MM.1S (cell line): ENCODE measurements at regions not wholly inside any gene's neighbourhood (a gene's known extent, or its start where the extent isn't known, plus 50 kb on each side); places are given as distances from the start of the nearest gene placed in this dataset.
A peak's percentile ranks its signal among the peaks of the same experiment; 100 is the strongest.

ENCODE experiments used
- DNase-seq: peaks from one replicate; pipeline ENCODE4 v3.0.0-alpha.2; 2015
- H2AFZ ChIP-seq: fragments of 300-600 bp; sonication (generic); 2 replicates; pipeline ENCODE4 v1.6.0; 2016; ENCODE audit warnings: antibody characterized with exemption, low read length
- H3F3A ChIP-seq: fragments of 300-600 bp; sonication (generic); 2 replicates; pipeline ENCODE4 v1.6.1; 2016; ENCODE audit warnings: mild to moderate bottlenecking, antibody characterized with exemption, low read length, moderate library complexity, mixed read lengths; ENCODE audit not compliant: insufficient read depth
- H3K27ac ChIP-seq: fragments of 300-600 bp; sonication (generic); 2 replicates; pipeline ENCODE4 v1.5.1; 2016; ENCODE audit warnings: mild to moderate bottlenecking, low read length
- H3K27me3 ChIP-seq: fragments of 300-600 bp; sonication (generic); replicated peaks from 2 replicates; pipeline ENCODE4 v1.6.0; 2016; ENCODE audit warnings: low read length; ENCODE audit not compliant: insufficient read depth
- H3K36me3 ChIP-seq: fragments of 300-600 bp; sonication (generic); replicated peaks from 2 replicates; pipeline ENCODE4 v1.6.1; 2016; ENCODE audit warnings: mild to moderate bottlenecking, low read length, mixed read lengths; ENCODE audit not compliant: insufficient read depth
- H3K4me1 ChIP-seq: fragments of 300-600 bp; sonication (generic); 2 replicates; pipeline ENCODE4 v1.6.1; 2016; ENCODE audit warnings: low read length, mixed read lengths
- H3K4me2 ChIP-seq: fragments of 300-600 bp; sonication (generic); 2 replicates; pipeline ENCODE4 v1.6.0; 2016; ENCODE audit warnings: low read depth, low read length
- H3K4me3 ChIP-seq: fragments of 300-600 bp; sonication (generic); 2 replicates; pipeline ENCODE4 v1.5.1; 2016; ENCODE audit warnings: low read length, mixed read lengths
- H3K79me2 ChIP-seq: fragments of 300-600 bp; sonication (generic); 2 replicates; pipeline ENCODE4 v1.6.1; 2016; ENCODE audit warnings: mixed run types, low read length, mixed read lengths
- H3K9ac ChIP-seq: fragments of 300-600 bp; sonication (generic); 2 replicates; pipeline ENCODE4 v1.6.1; 2016; ENCODE audit warnings: low read length, mixed read lengths
- H3K9me2 ChIP-seq: fragments of 300-600 bp; sonication (generic); replicated peaks from 2 replicates; pipeline ENCODE4 v1.6.1; 2016; ENCODE audit warnings: mild to moderate bottlenecking, low read length, mixed read lengths; ENCODE audit not compliant: insufficient read depth
- H3K9me3 ChIP-seq: fragments of 300-600 bp; sonication (generic); replicated peaks from 2 replicates; pipeline ENCODE4 v1.6.1; 2016; ENCODE audit warnings: mild to moderate bottlenecking, low read length, mixed read lengths; ENCODE audit not compliant: insufficient read depth
- H4K20me1 ChIP-seq: fragments of 300-600 bp; sonication (generic); 2 replicates; pipeline ENCODE4 v1.6.1; 2016; ENCODE audit warnings: mild to moderate bottlenecking, low read length, moderate library complexity, mixed read lengths; ENCODE audit not compliant: insufficient read depth
- CTCF ChIP-seq: fragments of 300-600 bp; sonication (generic); IDR thresholded peaks from 2 replicates; pipeline ENCODE4 v1.5.1; 2016; ENCODE audit warnings: antibody characterized with exemption, low read length, mixed read lengths
- EZH2 ChIP-seq: fragments of 300-600 bp; sonication (generic); optimal IDR thresholded peaks from 2 replicates; pipeline ENCODE3; 2017; ENCODE audit warnings: low read depth, mild to moderate bottlenecking, antibody characterized with exemption, low read length, mixed read lengths
- EZH2phosphoT487 ChIP-seq: fragments of 300-600 bp; sonication (generic); IDR thresholded peaks from 2 replicates; pipeline ENCODE4 v1.6.1; 2018; ENCODE audit warnings: antibody characterized with exemption, low read length

DNA sequence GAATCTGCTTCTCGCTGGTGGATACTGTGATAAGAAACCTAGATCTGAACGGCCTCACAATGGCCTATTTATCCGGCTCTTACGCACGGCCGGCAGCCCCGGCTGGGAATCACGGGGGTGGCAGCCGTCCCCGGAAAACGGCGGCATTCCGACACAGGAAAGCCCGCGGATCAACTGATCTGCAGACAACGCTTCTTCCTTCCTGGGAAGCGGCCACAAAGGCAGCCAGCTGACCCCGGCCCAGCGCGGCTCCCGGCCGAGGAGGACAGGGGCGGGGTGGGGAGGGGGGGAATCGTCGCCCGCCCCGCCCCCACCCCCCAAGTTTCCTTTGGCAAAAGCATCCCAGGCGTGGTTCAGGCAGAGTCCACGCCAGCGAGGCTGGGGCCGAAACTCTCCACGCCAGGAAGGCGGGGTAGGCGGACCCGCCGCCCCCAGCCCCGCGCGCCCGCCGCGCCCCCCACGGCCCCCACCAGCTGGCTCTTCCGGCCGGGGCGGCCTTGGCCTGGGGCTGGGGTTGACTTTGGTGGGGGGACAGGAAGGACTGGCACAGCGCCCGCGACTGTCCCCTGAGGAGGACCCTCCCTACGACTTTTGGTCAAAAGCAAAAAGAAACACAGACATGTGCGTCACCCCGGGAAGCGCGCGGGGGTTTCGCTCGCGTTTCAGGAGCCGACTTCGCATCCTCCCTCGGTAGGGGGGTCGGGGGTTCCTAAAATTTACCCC is 247.7 kb upstream of the ANKRD55 start:
- no peak for TF ChIP-seq EZH2phosphoT487
- TF ChIP-seq EZH2 = no peak
- TF ChIP-seq CTCF = no peak

GRCh38 chr5:56480078-56480704 is 247.1 kb upstream of the ANKRD55 start:
- TF ChIP-seq EZH2 (no peak), EZH2phosphoT487 (no peak), CTCF (no peak)

More for the DNA sequence above, 247.7 kb upstream of the ANKRD55 start:
- Histone ChIP-seq H3F3A (peaks cover 19% of the 10 kb centered on the region), H3K4me2 (peak overlapping the region; percentile 98), H3K4me3 (peak overlapping the region; percentile 69), H3K79me2 (no peaks in the 10 kb centered on the region), H3K36me3 (no peaks in the 10 kb centered on the region), H3K9me2 (no peaks in the 10 kb centered on the region), H3K27me3 (no peaks in the 10 kb centered on the region), H3K4me1 (peaks cover 15% of the 10 kb centered on the region), H3K9ac (peak overlapping the region; percentile 74), H4K20me1 (no peaks in the 10 kb centered on the region), H3K9me3 (no peaks in the 10 kb centered on the region), H3K27ac (peak overlapping the region; percentile 74), H2AFZ (peak overlapping the region; percentile 86)
- no peak for DNase-seq

DNA sequence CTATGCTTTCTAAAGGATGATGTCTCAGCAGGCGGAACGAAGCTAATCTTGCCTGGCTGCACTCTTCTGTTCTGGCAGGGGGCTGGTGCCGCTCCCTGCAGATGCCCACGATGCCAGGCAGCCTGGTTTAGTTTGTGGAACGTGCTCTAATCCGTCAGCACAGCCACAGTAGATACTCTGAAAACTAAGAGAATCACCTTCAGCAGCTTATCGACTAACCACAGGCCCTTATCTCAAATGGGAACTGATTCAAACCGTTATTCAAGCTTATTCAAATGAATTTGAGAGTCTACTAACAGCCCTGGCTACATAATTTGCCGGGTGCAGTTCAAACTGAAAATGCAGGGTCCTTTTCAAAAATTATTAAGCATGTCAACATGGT is 246.6 kb upstream of the ANKRD55 start:
- TF ChIP-seq EZH2phosphoT487 (no peak), CTCF (no peak), EZH2 (no peak)
- Histone ChIP-seq H3K27ac (peak overlapping the region; percentile 74), H3K4me1 (peaks cover 15% of the 10 kb centered on the region), H3K9ac (peak overlapping the region; percentile 74), H3K79me2 (no peaks in the 10 kb centered on the region), H3K4me3 (peak overlapping the region; percentile 69), H3K36me3 (no peaks in the 10 kb centered on the region), H3F3A (peaks cover 19% of the 10 kb centered on the region), H4K20me1 (no peaks in the 10 kb centered on the region), H3K27me3 (no peaks in the 10 kb centered on the region), H3K4me2 (peak overlapping the region; percentile 98), H2AFZ (peak overlapping the region; percentile 86), H3K9me3 (no peaks in the 10 kb centered on the region), H3K9me2 (no peaks in the 10 kb centered on the region)
- peak; percentile 26 for DNase-seq

More at GRCh38 chr5:56480078-56480704, 247.1 kb upstream of the ANKRD55 start:
- Histone ChIP-seq H3K9me3 (no peaks in the 10 kb centered on the region), H3F3A (peaks cover 19% of the 10 kb centered on the region), H3K9ac (peak overlapping the region; percentile 74), H2AFZ (peak overlapping the region; percentile 86), H3K4me1 (peaks cover 15% of the 10 kb centered on the region), H3K79me2 (no peaks in the 10 kb centered on the region), H3K9me2 (no peaks in the 10 kb centered on the region), H3K4me3 (peak overlapping the region; percentile 69), H3K4me2 (peak overlapping the region; percentile 98), H3K36me3 (no peaks in the 10 kb centered on the region), H3K27me3 (no peaks in the 10 kb centered on the region), H4K20me1 (no peaks in the 10 kb centered on the region), H3K27ac (peak overlapping the region; percentile 74)
- peak; percentile 65 for DNase-seq
